Superior temporal gyrus (tissue), 1 donor: ENCODE measurements at regions not wholly inside any gene's neighbourhood (a gene's known extent, or its start where the extent isn't known, plus 50 kb on each side); places are given as distances from the start of the nearest gene placed in this dataset.

ENCODE experiments used
- DNase-seq: peaks from one replicate; pipeline ENCODE4 v3.0.0-alpha.2; 2016; ENCODE audit errors: extremely low spot score

- no peak for DNase-seq
Measured at GRCh38 chr20:10724449-10725173, 50.8 kb upstream of the JAG1 start.

- no peak for DNase-seq
Measured at GRCh38 chr20:10728873-10729670, 55.3 kb upstream of the JAG1 start.

GRCh38 chr20:10729785-10730184 lies 56.0 kb upstream of the JAG1 start:
- DNase-seq = no peak

GRCh38 chr20:10730629-10731183 lies 56.9 kb upstream of the JAG1 start:
- DNase-seq = no peak

GRCh38 chr20:10731190-10731965 lies 57.6 kb upstream of the JAG1 start:
- DNase-seq = no peak

GRCh38 chr20:10733122-10733521 lies 59.3 kb upstream of the JAG1 start:
- DNase-seq = no peak

GRCh38 chr20:10735195-10735949 lies 61.6 kb upstream of the JAG1 start:
- DNase-seq = no peak

GRCh38 chr20:10739134-10739533 lies 65.3 kb upstream of the JAG1 start:
- DNase-seq = no peak

- DNase-seq = no peak
Measured at GRCh38 chr20:10739566-10739965, 65.8 kb upstream of the JAG1 start.

- DNase-seq = no peak
Measured at GRCh38 chr20:10741060-10741459, 67.3 kb upstream of the JAG1 start.

- no peak for DNase-seq
Measured at GRCh38 chr20:10745790-10746189, 72.0 kb upstream of the JAG1 start.

GRCh38 chr20:10747019-10747418 lies 73.2 kb upstream of the JAG1 start:
- DNase-seq = no peak

- no peak for DNase-seq
Measured at GRCh38 chr20:10749084-10749483, 75.3 kb upstream of the JAG1 start.

GRCh38 chr20:10752206-10752605 lies 78.4 kb upstream of the JAG1 start:
- DNase-seq = no peak

- DNase-seq = no peak
Measured at GRCh38 chr20:10754824-10755223, 81.0 kb upstream of the JAG1 start.

GRCh38 chr20:10758446-10758845 lies 84.6 kb upstream of the JAG1 start:
- DNase-seq = no peak

GRCh38 chr20:10761232-10761631 lies 87.4 kb upstream of the JAG1 start:
- peak; percentile 56 for DNase-seq

GRCh38 chr20:10761786-10762185 lies 88.0 kb upstream of the JAG1 start:
- DNase-seq = no peak

- no peak for DNase-seq
Measured at GRCh38 chr20:10762216-10762615, 88.4 kb upstream of the JAG1 start.

GRCh38 chr20:10763112-10763511 lies 89.3 kb upstream of the JAG1 start:
- DNase-seq = no peak

- DNase-seq = no peak
Measured at GRCh38 chr20:10769700-10770099, 95.9 kb upstream of the JAG1 start.
